ENCODE measurements at regions not wholly inside any gene's neighbourhood (a gene's known extent, or its start where the extent isn't known, plus 50 kb on each side); places are given as distances from the start of the nearest gene placed in this dataset.

DNA sequence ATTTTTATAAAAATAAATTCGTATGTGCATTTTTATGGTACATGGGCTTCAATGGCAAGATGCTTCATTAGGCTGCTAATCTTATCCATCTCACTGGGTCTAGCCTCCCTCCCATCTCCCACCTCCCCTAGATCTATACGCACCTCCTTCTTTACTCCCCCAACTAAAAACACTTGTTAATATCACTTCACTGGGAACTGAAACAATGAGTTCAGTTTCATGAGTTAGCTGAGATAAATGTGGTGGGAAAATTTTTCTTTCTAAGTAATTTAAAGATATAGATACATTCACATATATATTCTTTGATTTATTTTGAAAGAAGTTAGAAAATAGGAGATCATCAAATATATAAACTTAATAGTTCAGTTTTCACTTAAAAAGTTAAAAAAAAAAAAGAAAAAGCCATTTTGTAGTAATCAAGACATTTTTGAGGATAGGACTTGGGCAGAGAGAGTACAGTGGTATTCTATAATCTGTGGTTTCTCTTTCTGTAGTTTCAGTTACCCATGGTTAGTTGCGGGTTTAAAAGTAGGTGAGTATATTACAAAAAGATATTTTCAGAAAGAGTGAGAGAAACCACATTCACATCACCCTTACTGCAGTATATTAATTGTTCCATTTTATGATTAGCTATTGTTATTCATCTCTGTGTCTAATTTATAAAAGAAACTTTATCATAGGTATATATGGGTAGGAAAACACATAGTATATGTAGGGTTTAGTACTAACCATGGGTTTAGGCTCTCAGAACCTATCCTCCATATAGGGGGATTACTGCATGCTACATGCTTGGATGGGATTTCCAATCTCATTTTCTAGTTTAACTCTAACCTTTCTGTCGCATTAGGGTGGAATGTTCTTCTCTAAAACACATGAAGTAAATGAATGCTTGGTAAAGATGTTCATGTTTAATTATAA is 316.0 kb upstream of the CBLB start:
- intact Hi-C loops (cut with DNase I; ENCODE audit: low total_unique reads): no loop called here
- Histone ChIP-seq H3K27me3 (no peaks in the 10 kb centered on the region), H3K27ac (no peak overlapping the region), H3K36me3 (no peaks in the 10 kb centered on the region), H3K4me3 (no peak overlapping the region), H3K4me1 (no peaks in the 10 kb centered on the region), H3K9me3 (no peaks in the 10 kb centered on the region)
- TF ChIP-seq, protein P1, sequence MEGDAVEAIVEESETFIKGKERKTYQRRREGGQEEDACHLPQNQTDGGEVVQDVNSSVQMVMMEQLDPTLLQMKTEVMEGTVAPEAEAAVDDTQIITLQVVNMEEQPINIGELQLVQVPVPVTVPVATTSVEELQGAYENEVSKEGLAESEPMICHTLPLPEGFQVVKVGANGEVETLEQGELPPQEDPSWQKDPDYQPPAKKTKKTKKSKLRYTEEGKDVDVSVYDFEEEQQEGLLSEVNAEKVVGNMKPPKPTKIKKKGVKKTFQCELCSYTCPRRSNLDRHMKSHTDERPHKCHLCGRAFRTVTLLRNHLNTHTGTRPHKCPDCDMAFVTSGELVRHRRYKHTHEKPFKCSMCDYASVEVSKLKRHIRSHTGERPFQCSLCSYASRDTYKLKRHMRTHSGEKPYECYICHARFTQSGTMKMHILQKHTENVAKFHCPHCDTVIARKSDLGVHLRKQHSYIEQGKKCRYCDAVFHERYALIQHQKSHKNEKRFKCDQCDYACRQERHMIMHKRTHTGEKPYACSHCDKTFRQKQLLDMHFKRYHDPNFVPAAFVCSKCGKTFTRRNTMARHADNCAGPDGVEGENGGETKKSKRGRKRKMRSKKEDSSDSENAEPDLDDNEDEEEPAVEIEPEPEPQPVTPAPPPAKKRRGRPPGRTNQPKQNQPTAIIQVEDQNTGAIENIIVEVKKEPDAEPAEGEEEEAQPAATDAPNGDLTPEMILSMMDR (IDR thresholded peaks at IDR 0.05): no peak
- no peak for DNase-seq

DNA sequence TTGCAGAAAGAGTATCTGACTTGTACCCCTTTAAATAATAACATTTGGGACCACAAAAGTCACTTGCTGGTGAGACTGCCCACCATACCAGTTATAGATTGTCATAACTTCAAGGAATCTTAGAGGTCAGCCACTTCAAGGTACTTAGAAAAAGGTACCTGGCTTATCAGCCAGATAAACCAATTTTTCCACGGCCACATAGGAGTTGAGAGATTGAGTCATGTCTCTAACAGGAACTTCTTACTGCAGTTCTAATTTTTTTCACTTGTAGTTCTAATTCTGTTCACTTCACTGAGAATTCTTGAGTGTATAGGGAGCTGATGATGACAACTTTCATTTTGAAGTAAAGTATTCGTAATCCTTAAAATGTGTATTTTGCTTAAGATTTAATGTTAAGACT is 317.1 kb upstream of the CBLB start:
- Histone ChIP-seq H3K4me3 (no peak overlapping the region), H3K4me1 (no peaks in the 10 kb centered on the region), H3K36me3 (no peaks in the 10 kb centered on the region), H3K27me3 (no peaks in the 10 kb centered on the region), H3K27ac (no peak overlapping the region), H3K9me3 (no peaks in the 10 kb centered on the region)
- TF ChIP-seq, protein P1 (IDR thresholded peaks at IDR 0.05): no peak
- no peak for DNase-seq
- intact Hi-C loops (cut with DNase I; ENCODE audit: low total_unique reads): no loop called here

DNA sequence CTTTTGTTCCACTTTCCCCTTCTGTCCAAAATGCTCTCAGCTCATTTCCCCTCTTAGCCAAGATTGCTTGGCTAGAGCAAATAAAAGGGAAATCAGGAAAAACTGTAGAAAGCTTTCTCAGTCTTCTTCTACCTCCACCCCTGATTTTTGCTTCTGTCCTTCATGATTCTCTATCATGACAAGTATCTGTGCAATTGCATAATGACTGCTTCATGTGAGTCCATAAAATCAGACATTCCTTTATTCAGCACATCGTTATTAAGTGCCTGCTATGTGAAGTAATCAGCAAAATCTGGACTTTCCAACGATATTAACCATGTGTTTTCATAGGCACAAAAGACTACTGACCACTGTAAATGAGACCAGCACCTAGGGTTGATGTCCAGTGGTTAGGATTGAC is 321.5 kb upstream of the CBLB start:
- Histone ChIP-seq H3K27me3 (no peaks in the 10 kb centered on the region), H3K9me3 (no peaks in the 10 kb centered on the region), H3K4me1 (no peaks in the 10 kb centered on the region), H3K36me3 (no peaks in the 10 kb centered on the region), H3K27ac (no peak overlapping the region), H3K4me3 (no peak overlapping the region)
- TF ChIP-seq, protein P1 (IDR thresholded peaks at IDR 0.05): no peak
- intact Hi-C loops (cut with DNase I; ENCODE audit: low total_unique reads): no loop called here
- no peak for DNase-seq

DNA sequence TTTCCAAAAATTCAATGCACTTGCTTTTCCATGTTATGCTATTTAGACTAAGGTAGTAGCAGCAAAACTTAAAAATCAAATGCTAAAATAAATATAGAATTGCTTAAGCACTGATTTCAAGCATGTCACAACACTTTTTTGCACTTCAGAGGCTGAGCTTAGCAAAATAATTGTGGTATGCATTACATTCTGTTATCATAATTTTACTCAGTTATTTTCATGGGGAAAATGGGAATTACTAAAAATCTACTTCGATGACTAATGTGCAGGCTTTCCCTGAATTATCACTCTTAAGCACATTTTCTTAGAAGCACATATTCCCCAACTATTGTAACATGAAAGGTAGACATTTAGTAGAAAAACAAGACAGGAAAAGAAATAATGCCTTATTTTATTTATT is 322.4 kb upstream of the CBLB start:
- intact Hi-C loops (cut with DNase I; ENCODE audit: low total_unique reads): no loop called here

DNA sequence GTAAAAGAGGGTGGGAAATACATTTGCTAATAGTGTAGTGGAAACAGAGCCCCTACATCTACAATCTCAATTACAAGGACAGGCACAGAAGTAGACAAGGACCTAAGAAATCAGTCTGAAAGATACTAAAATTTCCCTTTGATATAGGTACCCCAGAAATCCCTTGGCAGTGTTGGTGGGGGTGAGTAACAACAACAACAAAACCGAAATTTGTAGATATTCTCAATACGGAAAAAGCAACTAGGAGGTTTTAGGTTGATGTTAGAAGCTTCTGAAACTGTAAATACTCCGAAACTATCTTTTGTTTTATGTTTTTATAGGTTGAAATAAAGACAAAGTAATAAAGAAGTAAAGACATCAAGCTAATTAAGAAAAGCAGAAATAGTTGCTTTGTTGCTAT is 323.1 kb upstream of the CBLB start:
- Histone ChIP-seq H3K4me1 (no peaks in the 10 kb centered on the region), H3K27ac (no peak overlapping the region), H3K27me3 (no peaks in the 10 kb centered on the region), H3K4me3 (no peak overlapping the region), H3K36me3 (no peaks in the 10 kb centered on the region), H3K9me3 (no peaks in the 10 kb centered on the region)
- DNase-seq: no peak
- intact Hi-C loops (cut with DNase I; ENCODE audit: low total_unique reads): no loop called here
- TF ChIP-seq, protein P1 (IDR thresholded peaks at IDR 0.05): no peak

More for the DNA sequence above, 322.4 kb upstream of the CBLB start:
- Histone ChIP-seq H3K36me3 (no peaks in the 10 kb centered on the region), H3K4me1 (no peaks in the 10 kb centered on the region), H3K27ac (no peak overlapping the region), H3K9me3 (no peaks in the 10 kb centered on the region), H3K4me3 (no peak overlapping the region), H3K27me3 (no peaks in the 10 kb centered on the region)
- TF ChIP-seq, protein P1 (IDR thresholded peaks at IDR 0.05): no peak
- no peak for DNase-seq

Measured in tibial artery (tissue), 4 donors.